Testis (tissue), 2 donors: ENCODE measurements at regions not wholly inside any gene's neighbourhood (a gene's known extent, or its start where the extent isn't known, plus 50 kb on each side); places are given as distances from the start of the nearest gene placed in this dataset.

Source experiments
- POLR2A ChIP-seq: fragments of 450-650 bp; IDR thresholded peaks from one replicate; pipeline ENCODE4 v1.6.1; 2017; ENCODE audit warnings: antibody characterized with exemption, mild to moderate bottlenecking, moderate library complexity
- TF ChIP-seq, protein P1 (sequence below), 3 experiments: fragments of 450-650 bp in 2 of 3; fragments of 200-600 bp in 1 of 3; sonication (generic) in 1 of 3; IDR thresholded peaks; one replicate each; pipeline ENCODE4 v1.5.1; 2016 to 2019; ENCODE audit warnings: antibody characterized with exemption in 3 of 3, mild to moderate bottlenecking in 2 of 3, moderate library complexity in 1 of 3

DNA sequence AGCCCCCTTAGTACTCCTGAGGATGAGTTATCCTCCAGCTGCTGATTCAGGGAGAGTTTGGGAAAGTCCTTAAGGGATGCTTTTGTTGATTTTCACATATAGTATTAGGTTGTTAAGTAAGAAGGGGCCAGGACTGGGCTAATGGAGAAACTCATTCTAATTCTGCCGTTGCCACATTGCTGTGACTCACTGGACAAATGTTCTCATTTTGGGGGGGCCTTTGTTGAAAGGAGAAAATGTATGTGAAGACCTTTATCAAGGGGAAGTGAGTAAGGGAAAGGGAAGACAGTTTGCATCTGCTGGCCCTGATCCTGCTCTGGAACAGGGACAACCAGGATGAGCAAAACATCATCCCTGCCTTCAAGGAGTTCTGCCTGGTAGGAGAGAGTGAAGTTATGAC lies 123.2 kb upstream of the FGGY start:
- TF ChIP-seq, protein P1, sequence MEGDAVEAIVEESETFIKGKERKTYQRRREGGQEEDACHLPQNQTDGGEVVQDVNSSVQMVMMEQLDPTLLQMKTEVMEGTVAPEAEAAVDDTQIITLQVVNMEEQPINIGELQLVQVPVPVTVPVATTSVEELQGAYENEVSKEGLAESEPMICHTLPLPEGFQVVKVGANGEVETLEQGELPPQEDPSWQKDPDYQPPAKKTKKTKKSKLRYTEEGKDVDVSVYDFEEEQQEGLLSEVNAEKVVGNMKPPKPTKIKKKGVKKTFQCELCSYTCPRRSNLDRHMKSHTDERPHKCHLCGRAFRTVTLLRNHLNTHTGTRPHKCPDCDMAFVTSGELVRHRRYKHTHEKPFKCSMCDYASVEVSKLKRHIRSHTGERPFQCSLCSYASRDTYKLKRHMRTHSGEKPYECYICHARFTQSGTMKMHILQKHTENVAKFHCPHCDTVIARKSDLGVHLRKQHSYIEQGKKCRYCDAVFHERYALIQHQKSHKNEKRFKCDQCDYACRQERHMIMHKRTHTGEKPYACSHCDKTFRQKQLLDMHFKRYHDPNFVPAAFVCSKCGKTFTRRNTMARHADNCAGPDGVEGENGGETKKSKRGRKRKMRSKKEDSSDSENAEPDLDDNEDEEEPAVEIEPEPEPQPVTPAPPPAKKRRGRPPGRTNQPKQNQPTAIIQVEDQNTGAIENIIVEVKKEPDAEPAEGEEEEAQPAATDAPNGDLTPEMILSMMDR (IDR thresholded peaks at IDR 0.05), result no peak
- no peak for TF ChIP-seq POLR2A
